ENCODE measurements at regions not wholly inside any gene's neighbourhood (a gene's known extent, or its start where the extent isn't known, plus 50 kb on each side); places are given as distances from the start of the nearest gene placed in this dataset.
"Not testable (repeated sequence)": the region's sequence is repeated elsewhere in the genome, so short reads cannot be mapped to it uniquely, and the experiment has no call there.

DNA sequence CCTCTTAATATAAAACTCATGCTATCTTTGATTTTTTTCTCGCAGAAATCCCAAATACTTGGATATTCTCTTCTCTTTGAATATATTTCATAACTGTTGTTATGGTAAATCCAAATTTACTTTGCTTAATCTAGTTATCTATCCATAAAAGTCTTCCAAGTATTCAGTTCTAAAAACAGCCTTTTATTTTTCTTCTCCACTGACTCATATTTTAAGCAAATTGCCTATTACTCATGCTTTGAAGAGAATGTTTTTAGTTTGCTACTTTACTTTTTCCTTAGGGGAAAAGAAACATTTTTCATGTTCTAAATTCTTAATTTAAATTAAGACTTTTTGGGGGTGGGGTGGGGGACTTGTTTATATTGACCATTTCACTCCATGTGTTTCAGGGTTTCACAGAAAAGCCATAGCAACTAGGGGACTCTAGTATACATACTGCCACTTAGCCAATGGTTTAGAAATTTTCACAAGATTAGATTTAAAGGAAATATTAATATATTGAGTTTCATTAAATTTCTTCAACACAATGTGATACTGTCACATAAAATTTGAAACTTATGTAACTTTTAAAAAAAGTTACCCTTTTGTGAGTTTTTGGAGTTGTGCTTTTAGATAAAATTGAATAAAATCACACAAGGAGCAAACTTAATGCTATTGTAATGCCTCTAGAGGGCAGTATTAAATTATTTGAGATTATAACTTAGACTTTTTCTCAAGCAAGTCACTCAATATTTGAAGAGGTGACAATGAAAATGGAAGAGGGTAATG lies 545.8 kb upstream of the ARRDC3 start:
- no peak for DNase-seq (ENCODE audit: low spot score)
- TF ChIP-seq, protein P1, sequence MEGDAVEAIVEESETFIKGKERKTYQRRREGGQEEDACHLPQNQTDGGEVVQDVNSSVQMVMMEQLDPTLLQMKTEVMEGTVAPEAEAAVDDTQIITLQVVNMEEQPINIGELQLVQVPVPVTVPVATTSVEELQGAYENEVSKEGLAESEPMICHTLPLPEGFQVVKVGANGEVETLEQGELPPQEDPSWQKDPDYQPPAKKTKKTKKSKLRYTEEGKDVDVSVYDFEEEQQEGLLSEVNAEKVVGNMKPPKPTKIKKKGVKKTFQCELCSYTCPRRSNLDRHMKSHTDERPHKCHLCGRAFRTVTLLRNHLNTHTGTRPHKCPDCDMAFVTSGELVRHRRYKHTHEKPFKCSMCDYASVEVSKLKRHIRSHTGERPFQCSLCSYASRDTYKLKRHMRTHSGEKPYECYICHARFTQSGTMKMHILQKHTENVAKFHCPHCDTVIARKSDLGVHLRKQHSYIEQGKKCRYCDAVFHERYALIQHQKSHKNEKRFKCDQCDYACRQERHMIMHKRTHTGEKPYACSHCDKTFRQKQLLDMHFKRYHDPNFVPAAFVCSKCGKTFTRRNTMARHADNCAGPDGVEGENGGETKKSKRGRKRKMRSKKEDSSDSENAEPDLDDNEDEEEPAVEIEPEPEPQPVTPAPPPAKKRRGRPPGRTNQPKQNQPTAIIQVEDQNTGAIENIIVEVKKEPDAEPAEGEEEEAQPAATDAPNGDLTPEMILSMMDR (IDR thresholded peaks at IDR 0.05) = no peak
- no peak overlapping the region for H3K4me3 ChIP-seq
- no peak overlapping the region for H3K27ac ChIP-seq

DNA sequence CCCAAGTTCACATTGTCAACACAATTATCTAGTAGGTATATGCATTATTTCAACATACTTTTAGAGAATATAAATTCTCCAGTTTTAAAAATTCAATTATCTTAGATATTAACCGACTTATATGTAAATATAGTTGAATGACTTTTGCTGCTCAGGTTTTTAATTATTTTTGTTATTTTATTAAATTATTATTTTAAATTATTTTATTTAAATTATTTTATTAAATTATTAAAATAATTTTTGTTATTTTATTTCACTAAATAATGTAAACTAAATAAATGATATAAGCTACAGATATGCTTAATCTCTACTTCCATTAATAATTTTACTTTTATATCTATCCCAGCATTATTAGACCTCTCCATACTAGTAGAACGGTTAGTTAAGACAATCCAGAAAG lies 544.3 kb upstream of the ARRDC3 start:
- TF ChIP-seq, protein P1 (IDR thresholded peaks at IDR 0.05) = no peak
- H3K4me3 ChIP-seq = no peak overlapping the region
- H3K27ac ChIP-seq = no peak overlapping the region
- no peak for DNase-seq (ENCODE audit: low spot score)

DNA sequence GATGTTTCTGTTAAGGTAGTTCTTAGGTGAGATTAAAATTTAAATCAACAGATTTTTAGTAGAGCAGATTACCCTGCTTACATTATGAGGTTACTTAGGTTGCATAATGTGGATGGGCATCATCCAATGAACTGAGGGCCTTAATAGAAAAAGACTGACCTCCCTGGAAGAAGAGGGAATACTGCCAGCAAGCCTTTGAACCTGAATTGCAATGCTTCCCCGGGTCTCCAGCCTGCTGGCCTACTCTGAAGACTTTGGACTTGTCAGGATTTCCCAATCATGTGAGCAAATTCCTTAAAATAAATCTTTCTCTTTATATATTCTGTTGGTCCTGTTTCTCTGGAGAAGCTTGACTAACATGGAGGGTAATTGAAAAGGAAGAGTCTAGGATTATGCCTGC lies 542.1 kb upstream of the ARRDC3 start:
- Histone ChIP-seq H3K4me3 (no peak overlapping the region), H3K27ac (no peak overlapping the region)
- TF ChIP-seq, protein P1 (IDR thresholded peaks at IDR 0.05) = no peak
- no peak for DNase-seq (ENCODE audit: low spot score)

DNA sequence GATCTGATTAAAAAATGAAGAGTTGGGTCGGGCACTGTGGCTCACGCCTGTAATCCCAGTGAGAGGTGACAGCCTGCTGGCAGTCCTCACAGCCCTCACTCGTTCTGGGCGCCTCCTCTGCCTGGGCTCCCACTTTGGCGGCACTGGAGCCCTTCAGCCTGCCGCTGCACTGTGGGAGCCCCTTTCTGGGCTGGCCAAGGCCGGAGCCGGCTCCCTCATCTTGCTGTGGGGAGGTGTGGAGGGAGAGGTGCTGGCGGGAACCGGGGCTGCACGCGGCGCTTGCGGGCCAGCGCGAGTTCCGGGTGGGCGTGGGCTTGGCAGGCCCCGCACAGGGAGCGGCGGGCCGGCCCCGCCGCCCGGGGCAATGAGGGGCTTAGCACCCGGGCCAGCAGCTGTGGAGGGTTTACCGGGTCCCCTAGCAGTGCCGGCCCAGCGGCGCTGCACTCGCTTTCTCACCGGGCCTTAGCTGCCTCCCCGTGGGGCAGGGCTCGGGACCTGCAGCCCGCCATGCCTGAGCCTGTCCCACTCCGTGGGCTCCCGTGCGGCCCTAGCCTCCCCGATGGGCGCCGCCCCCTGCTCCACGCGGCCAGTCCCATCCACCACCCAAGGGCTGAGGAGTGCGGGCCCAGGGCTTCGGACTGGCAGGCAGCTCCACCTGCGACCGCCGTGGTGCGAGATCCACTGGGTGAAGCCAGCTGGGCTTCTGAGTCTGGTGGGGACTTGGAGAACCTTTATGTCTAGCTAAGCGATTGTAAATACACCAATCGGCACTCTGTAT lies 534.1 kb upstream of the ARRDC3 start:
- not testable (repeated sequence) for H3K4me3 ChIP-seq; H3K27ac ChIP-seq; DNase-seq (ENCODE audit: low spot score)

DNA sequence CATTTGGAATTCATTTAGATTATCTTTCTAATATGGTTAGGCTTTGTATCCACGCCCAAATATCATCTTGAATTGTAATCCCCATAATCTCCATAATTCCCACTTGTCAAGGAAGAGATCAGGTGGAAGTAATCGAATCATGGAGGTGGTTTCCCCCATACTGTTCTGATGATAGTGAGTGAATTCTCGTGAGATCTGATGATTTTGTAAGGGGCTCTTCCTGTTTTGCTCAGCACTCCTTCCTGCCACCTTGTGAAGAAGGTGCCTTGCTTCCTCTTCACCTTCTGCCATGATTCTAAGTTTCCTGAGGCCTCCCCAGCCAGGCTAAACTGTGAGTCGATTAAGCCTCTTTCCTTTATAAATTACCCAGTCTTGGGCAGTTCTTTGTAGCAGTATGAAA lies 527.5 kb upstream of the ARRDC3 start:
- DNase-seq (ENCODE audit: low spot score) = no peak
- H3K27ac ChIP-seq = no peak overlapping the region
- TF ChIP-seq, protein P1 (IDR thresholded peaks at IDR 0.05) = no peak
- no peak overlapping the region for H3K4me3 ChIP-seq

GRCh38 chr5:91910247-91910646 lies 527.1 kb upstream of the ARRDC3 start:
- TF ChIP-seq, protein P1 (IDR thresholded peaks at IDR 0.05) = no peak
- no peak overlapping the region for H3K27ac ChIP-seq
- H3K4me3 ChIP-seq = no peak overlapping the region
- no peak for DNase-seq (ENCODE audit: low spot score)

DNA sequence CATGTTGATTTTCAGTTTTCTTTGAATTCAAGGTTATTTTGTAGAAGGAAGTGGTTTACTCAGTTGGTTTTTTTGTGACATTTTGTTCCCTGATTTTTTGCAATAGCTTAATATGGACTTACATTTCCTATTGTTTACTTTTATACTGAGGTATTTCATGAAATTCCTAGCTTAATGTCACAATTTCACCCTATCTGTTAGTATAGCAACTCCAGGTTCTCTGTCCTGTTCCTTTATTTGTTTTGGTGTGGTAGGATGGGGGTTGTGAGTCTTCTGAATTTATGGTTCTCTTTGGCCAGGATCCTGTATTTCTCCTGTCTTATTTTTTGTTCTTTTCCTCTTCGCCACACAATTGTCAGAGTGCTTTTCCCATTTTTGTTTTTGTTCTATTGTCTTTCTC lies 523.4 kb upstream of the ARRDC3 start:
- H3K27ac ChIP-seq = no peak overlapping the region
- TF ChIP-seq, protein P1 (IDR thresholded peaks at IDR 0.05) = no peak

More for the DNA sequence above, 523.4 kb upstream of the ARRDC3 start:
- no peak for DNase-seq (ENCODE audit: low spot score)
- no peak overlapping the region for H3K4me3 ChIP-seq
